Stimulated activated CD4-positive, alpha-beta T cell treated with anti-CD3 and anti-CD28 coated beads, TNF-alpha, amount 100 ng/mL, for 4 hours (primary cell): ENCODE measurements at regions not wholly inside any gene's neighbourhood (a gene's known extent, or its start where the extent isn't known, plus 50 kb on each side); places are given as distances from the start of the nearest gene placed in this dataset.

Experiments
- DNase-seq, 3 experiments: peaks; one replicate each; pipeline ENCODE4 v3.0.0-alpha.2; 2020; ENCODE audit warnings: low read depth in 3 of 3

DNA sequence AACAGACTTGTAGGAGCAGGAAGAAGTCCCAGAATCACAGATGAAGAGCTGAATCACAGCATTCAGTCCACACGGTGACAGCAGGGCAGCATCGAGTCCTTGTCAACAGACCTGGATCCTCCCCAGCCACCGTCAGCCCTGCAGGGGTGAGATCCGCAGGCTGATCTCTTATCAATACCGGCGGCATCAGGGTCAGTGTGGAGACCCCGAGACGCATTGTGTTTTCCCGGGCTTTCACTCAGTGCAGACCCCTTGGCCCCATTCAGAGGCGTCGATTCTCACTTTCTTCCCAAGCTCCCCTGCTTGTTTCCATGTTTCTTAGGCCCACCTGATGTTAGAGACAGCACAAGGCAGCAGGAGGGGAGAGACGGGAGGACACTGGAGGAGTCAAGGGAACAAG is 609.6 kb downstream of the PTPRU start:
- no peak for DNase-seq

DNA sequence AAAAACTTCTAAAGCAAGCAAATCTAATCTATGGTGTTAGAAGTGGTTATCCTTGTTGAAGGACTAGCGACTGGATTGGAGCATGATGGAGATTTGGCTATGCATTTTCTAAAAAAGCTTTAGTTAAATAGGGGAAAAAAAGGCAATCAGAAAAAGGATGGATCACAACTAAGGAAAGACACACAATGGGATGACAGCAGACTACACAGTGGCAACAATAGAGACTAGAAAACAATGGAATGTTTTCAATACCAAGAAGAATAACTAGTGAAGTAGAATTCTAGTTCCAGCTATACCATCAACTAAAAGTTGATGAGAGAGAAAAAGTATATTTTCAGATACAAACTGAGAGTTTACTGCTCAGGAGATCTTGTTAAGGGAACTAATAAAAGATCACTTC is 605.8 kb downstream of the PTPRU start:
- no peak for DNase-seq

DNA sequence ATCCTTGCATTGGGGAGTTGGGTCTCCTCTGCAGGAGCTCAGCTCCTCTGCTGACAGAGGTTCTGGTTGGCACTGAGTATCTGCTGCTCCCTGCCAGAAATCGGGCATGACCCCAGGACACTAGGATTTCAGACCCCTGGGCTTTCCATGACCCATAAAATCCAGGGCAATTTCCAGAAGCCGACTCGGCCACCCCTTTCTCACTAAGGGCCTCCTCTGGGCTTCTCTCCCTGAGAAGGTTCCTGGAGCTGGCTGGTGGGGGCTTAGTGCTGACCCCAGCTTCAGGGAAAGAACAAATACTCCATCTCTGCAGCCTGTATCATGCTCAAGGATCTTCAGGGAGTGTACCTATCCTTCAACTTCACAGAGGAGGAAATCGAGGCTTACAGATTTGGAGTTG is 603.4 kb downstream of the PTPRU start:
- no peak for DNase-seq

DNA sequence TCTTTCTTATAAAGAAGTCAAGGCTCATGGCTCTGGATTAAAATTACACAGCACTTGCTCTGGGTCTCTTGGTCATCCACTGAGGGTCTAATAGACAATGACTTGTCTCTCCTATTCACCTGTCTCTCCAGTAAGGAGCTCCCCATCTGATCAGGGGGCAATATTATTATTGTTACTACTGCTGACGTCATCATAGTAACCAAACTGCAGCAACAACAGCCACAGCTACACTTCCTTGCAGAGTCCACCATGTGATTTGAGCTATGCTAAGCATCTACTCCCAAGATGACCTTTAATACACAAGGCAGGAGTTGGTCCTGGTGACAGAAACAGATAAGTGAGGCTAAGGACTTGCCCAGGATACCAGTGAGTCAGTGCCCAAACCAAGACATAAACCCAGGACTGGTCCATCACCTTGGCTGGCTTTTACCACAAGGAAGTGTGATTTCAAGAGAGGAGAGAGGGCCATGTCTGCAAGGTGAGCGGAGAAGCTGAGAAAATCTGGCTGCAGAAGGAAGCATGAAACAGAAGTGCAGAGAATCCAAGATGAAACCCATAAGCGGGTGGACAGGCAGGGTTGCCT is 602.5 kb downstream of the PTPRU start:
- DNase-seq = no peak

DNA sequence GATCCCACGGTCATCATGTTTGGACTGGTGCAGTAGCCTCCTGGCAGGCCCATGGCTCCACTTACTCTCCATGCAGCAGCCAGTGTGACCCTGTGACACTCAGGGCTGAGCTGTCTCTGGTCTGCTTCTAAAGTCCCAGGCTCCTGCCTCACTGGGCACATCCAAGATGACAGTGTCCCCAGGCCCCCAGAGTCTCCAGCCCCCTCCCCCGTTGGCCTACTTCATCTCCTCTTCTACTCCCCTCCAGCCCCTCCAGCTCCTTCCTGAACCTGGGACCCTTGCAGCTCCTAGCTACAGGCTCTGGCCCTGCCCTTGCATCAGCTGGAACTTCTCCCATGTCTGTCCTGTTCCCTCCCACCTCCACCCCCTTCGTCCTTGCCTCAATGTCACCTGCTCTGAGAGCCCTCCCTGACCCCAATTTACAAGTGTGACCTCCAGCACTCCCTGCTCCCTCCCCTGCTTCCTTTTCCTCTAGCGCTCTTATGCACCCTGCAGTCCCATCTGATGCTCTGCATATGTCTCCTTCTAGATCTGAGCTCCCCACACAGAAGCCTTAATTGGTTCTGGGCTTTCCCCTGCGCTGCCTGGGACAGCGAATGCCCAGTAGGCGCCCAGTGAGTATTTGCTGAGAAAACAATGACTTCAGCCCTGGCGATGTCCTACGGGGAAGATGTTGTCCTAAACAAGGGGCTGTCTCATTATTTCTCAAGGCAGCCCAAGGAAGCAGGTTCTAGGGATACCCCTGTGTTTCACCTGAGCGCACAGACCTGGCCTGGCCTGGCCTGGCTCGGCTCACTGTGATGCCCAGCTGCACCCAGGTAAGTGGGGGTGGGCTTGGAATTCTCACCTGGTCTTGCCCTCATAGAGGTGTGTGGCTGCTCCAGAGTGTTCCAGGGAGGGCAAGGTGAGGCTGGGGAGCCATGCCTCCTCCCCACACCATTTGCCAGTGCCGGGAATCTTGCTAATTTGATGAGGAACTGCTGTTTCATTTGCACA is 600.6 kb downstream of the PTPRU start:
- DNase-seq = no peak

DNA sequence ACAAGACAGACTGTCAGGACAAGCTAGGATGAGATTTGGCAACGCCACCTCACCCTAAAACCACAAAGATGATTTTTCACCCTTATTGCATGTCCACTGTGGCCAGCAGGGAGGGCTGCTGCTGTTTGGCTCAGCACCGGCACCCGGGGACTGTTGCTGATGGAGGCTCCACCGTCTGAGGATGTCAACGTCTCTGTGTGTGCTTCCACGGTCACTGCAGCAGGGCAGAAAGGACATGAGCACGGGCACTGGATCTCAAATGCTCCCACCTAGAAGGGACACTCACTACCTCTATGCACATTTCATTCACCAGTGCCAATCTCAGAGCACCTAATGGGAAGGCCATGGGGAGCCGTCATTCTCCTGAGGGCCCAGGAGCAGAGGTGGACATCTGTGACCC is 599.6 kb downstream of the PTPRU start:
- DNase-seq = no peak

DNA sequence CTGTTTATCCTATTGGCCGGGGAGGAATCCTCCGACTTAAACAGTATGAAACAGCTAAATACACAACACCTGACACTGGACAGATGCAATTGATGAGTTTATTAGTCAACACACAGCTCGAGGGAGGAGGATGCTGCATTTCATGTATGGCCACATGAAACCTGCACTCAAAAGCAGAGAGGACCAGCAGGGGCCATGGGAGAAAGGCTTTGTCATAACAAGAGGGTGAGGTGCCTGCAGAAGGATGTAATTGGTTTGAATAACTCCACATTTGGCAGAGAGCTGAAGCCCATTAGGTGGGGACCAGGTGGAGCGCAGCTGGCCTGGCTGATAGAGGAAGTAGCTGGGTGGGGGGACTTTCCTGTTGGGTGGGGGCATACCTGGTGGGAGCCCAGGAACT is 599.1 kb downstream of the PTPRU start:
- DNase-seq = no peak

DNA sequence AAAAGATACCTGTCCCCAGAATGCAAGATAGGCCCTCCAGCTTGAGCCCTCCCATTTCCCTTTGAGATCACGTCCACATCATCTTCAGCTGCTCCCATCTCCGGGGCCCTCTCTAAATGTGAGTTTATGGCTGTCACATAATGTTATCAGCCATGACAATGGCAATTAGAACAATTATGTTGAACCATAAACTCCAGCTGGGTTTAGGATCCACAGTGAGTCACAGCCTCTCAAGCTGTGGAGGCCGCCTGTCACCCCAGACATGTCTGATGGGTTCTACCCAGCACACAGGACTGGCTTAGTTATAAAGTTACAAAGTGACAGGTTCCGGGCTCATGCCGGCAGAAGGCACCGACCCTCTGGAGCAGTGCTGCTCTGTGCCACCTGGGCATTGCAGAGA is 597.3 kb downstream of the PTPRU start:
- DNase-seq = no peak

DNA sequence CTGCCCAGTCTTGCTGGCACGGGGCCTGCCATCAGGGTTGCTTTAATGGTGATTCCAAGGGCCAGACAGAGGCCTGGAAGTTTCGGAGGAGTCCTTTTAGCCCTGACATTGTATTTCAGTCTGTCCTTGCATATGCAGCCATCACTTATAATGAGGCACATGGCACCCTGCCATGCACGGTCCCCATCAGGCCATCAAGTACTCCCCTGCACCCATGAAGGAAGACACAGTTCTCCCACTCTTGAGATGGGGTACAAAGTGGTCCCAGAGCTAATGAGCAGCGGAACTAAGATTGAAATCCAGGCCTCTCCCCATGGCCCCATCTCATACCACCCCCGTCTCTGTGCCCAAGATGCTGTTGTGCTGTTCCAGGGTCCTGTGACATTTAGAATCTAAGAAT is 596.6 kb downstream of the PTPRU start:
- DNase-seq = no peak

DNA sequence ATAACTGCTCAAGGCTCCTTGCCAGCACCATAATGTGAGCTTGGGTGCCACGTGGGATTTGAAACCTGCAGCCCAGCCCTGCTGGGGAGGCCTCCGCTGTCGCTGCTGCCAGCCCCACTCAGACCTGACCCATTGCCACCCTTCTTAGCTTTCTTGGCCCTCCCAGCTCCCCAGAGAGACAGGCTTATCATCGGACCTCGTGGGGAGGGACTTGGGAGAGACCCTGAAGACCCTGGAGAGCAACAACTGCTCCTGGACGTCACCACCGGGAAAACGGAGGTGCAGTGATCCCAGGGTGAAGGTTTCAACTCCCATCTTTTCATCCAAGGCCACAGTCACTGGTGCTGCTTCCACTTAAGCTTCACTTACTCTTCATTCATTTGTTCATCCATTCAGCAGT is 596.1 kb downstream of the PTPRU start:
- no peak for DNase-seq

DNA sequence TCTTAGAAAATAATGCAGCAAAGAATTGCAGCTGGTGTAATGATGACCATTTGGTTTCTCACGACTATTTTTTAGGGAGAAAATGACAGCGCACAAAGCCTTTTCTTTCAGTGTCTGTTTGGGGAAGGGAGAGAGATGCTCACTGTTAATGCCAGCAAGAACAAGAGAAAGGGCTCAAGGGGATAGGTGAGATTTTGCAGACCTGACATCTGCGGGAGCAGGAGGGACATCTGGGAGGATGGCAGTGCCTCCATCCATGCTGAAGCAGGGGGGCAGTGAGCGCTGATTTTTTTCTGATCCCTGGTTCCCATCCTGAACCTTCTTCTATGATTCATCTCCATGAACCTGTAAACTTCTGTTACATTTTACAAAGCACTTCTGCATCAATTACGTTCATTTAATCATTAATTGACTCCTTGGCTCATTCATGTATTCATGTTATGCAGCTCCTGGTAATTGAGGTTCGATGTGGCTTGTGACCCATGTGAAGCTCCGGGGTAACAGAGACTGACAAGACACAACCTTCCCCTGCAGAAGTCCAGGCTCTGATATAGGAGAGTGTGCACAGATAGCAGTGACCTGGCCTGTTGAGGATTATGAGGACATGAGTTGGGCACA is 595.3 kb downstream of the PTPRU start:
- DNase-seq = no peak

DNA sequence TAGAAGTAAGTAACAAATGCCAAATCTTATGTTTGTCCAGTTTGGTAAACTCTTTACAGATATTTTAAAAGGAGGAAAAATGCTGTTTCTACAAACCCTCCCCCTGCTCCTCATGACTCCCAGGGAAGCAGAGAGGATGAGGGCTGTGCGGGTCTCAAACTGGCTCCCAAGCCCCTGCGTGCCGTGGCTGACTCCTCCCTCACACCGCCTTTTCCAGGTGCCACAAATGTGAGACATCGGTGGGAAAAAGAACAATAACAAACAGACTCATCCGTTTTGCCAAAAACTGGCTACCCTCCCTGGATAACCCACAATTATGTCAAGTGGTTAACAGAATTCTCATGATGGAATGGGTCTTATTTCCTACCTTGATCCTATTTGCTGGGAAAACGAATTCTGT is 594.6 kb downstream of the PTPRU start:
- no peak for DNase-seq

DNA sequence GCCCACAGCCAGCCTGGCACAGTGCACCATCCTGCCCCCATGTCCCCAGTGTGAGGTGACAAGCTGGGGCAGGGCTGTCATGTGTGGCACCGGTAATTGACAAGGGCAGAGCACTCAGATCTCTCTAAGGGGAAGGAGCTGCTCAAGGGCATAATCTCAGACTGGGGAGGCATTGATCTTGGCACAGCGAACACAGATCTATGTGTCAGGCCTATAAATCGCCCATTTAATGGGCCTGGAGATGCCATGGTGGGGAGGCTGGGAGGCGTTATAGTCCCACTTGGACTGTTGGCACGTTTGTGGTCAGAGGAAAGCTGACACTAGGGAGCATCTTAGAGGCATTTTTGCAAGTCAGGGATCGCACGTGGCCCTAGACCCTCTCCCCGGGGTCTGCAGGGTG is 594.1 kb downstream of the PTPRU start:
- no peak for DNase-seq

DNA sequence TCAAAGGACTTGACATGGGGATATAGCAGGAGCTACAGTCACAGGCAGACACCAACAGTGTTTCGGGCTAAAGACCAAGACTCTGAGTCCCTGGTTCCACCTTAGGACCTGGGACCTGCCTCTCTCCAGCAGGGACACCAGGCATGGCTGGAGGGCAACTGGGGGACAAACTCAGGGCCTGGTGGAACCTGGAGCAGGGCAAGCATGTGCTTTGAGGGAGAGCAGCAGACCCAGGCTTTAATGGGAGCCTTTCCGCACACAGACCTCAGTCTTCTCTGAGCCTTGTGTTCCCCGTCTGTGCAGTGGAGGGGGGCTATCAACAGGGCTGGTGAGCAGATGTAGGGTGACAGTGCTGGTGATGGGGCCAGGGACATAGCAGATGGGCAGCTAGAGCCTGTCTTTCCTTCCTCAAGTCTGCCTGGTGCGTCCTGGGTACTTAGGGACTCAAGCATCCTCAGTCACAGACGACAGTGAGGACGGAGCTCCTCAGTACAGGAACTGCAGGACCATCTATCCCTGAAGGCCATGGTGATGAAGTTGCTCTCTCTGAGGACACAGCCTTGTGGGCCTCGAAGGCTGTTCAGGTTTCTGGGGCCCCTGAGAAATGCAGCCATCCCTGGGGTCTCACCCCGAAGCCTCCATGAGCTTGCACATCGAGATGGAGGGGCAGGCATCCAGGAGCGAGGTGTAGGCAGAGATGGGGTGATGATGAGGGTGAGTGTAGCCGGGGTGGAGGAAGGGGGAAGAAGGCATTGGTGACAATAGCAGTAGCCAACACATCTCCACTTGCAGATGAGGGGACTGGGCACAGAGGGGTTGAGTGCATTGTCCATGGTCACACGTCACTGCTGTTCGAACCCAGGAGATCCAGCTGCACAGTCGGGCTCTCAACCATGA is 593.4 kb downstream of the PTPRU start:
- no peak for DNase-seq

DNA sequence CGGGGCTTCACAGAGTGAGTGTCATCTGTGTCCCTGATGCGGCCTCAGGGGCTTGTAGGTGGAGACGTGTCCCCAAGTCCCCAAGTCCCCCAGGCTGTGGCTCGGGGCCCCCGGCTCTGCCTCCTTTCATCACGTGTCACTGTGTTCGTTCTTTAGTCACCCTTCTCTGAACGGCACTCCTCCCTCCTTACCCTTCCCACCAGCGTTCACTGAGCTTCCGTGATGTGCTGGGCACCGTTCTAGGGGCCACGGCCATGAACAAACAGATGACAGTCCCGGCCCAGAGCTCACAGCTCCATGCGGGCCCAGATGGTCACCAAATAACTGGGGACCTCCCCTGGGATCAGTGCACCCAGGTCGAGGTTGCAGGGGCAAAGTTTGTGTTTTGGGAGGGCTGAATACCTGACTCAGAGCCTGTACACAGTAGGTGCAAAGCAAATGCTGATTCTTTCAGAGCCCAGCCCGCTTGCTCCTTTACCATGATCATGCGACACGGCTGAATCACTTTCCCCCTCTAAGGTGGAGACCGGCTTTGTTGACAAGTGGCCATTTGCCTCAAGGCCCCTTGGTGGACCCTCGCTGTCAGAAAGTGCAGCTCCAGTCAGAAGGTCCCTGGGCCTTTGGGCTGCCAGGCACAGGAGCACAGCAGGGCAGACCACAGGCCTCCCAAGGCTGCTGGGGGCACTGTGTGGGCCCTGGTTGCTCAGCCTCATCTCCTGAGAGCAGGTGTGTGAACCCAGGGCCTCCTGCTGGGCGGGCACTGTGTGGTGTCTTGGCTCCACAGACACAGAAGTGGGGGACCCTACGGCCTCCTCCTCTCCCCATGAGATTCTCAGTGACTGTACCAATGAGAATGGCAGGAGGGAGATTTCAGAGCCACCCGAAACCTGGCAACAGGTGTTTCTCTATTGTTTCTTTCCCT is 592.5 kb downstream of the PTPRU start:
- no peak for DNase-seq

DNA sequence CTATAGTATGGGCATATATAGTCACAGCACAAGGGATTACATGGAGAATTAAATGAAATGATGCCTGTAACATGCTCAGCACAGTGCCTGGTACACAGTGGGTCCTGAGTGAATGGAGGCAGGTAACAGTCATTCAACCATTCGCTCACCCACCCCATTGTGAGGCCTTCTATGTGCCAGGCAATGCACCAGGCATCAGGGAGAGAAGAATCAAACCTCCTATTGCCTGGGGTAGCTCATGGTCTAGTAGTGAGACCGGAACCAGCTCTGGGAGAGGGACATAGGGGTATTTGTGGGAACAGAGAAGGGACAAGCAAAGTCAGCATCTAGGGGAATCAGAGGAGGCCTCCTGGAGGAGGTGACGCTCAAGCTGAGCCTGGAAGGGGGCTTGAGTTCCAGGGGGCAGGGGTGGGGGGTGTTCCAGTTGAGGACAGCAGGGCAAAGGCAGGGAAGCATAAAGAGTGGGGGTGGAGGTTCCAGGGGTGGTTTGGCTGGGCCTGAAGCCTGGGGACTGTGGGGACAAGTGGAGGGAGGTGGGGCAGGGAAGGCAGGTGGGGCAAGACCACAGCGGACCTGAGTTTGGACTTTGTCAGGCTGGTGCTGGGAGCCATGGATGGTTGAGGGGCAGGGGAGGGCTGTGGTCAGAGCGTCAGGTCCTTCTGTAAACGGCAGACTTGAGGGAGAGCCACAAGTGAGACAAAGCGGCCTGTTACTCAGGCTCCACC is 591.6 kb downstream of the PTPRU start:
- no peak for DNase-seq

DNA sequence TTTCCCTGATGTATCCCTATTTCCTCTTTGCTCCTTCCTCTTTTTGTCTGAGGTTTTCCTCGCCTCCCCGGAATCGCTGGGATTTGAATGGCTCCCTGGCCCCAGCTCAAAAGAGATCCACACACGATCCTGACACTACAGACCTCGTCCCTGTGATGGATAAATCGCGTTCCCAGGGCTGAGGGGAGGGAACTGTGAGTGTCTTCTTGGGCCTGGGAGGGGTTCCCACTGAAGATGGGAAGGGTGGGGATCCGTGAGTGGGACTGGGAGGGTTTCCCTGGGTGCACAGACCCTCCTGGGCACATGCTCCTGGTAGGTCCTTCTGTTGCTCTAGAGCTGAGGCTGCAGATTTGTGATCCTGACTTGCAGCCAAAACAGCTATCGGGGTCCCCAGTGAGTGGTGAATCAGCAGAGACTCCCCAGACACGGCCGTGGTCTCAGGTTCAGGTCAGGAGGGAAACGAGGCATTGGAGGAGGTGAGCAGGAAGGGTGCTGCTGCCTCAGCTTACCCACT is 591.0 kb downstream of the PTPRU start:
- no peak for DNase-seq

DNA sequence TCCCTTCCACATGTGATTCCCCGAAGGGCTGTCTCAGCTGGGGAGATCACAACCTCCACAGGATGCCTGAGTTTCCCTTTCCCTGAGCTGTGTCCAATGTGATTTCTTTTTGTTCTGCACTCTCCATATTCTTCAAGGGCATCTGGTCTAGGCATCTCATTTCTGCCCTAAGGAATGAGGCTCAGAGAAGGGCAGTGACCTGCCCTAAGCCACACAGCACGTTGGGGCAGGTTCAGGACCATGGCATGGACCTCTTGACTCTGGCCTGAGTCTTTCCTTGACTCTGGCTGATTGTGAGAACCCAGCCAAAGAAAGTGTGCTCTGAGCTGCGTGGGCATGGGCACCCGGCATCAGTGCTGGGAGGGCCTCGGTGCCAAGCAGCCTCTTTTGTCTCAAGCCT is 590.3 kb downstream of the PTPRU start:
- no peak for DNase-seq

DNA sequence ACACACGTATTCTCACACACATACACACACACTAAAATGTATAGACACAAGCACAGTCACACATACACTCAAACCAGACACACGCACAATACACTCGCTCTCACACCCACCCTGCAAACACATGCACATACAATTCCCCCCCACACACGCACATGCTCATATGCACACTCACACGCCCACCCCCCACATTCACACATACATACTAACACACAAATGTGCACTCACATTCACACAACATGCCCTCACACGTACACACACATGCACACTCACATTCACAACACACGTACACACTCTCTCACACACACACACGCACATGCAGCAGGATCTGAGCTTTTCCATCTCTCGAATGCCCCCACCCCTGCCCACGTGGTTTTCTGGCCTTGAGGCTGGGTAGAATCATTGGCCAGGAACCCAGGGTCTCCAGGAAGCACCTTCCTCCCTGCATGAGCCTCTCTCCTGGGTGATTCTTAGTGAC is 589.7 kb downstream of the PTPRU start:
- DNase-seq = no peak
